Activated naive CD4-positive, alpha-beta T cell (primary cell): ENCODE measurements at regions not wholly inside any gene's neighbourhood (a gene's known extent, or its start where the extent isn't known, plus 50 kb on each side); places are given as distances from the start of the nearest gene placed in this dataset.
"Not testable (repeated sequence)": the region's sequence is repeated elsewhere in the genome, so short reads cannot be mapped to it uniquely, and the experiment has no call there.

ENCODE experiments used
- DNase-seq, 4 experiments: peaks; one replicate each; lab custom pipeline; 2025; lab: John Stamatoyannopoulos, UW

DNA sequence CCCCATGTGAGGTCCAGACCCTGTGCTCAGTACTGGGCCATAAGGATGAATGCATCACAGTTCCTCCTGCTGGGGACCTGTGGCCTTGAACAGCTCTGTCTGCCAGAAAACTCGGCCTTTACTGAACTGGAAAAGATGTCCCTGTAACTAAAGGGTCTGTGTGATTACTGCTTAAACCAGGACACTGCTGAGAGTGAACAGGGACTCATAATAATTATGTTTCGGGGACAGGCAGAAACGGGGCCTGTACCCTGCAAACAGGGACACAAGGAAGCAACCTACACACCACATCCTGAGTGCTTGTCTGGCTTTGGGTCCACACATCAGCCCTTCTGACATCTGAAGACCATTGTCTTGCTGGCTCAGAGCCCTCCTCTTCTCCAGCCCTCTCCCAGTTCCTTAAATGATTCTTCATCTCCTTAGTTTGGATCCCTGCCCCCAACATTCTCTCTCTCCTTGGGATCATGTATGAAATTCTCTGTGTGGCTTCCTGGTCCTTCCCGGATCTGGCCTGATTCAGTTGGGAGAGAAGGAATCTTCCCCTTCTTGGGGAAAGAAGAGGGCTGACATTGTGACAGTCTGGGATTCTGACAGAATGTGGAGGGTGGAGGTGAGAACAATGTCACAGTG, 248.0 kb downstream of the MYCN start:
- no peak for DNase-seq

- DNase-seq: no peak
These were observed 247.1 kb downstream of the MYCN start for GRCh38 chr2:16187482-16187817.

- DNase-seq: no peak
These were observed 246.5 kb downstream of the MYCN start for GRCh38 chr2:16186661-16187481.

- no peak for DNase-seq
These were observed 245.5 kb downstream of the MYCN start for GRCh38 chr2:16185801-16186272.

GRCh38 chr2:16184945-16185660, 244.8 kb downstream of the MYCN start:
- DNase-seq: no peak

DNA sequence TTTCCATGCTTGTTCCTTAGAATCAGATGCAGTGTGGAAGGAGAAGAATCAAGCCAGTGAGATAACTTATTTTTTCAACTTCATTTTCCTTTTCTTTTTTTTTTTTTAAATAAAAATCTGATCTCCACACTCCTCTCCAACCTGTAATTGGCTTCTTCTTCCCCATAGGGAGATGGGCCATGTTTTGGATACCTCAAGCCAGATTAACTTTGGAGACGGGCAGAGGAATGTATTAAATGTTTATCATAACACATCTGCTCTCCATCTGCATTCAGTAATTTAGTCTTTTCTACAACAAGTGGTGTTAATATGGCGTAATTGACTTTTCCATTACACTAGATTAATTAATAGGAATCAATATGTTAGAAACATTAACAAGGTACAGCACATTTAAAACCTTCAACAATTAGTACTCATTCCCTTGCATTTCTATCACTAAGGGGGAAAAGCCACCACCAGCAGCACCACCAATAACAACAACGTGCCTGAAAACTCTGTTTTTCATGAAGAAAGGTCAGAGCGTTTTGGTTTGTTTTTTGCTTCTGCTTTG, 244.1 kb downstream of the MYCN start:
- no peak for DNase-seq

- no peak for DNase-seq
These were observed 243.0 kb downstream of the MYCN start for GRCh38 chr2:16183345-16183744.

DNA sequence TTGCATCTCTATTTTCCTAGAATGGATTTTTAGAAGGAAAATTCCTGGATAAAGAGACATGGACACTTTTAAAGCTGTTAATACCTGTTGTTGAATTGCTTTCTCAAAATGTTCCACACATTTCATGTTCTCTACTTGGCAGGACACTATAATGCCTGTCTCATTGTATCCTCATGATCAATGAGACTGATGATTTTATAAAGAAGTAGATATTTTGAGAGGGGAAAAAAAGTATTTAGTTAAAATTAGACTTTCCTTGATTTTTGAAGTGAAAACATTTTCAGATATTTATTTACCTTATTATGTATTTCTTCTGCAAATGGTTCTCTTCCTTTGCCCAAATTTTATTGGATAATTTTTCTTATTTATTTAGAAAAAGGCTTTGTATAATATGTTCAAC, 242.5 kb downstream of the MYCN start:
- DNase-seq: no peak

- not testable (repeated sequence) for DNase-seq
These were observed 242.0 kb downstream of the MYCN start for GRCh38 chr2:16182311-16182815.

GRCh38 chr2:16181741-16182090, 241.4 kb downstream of the MYCN start:
- DNase-seq: no peak

DNA sequence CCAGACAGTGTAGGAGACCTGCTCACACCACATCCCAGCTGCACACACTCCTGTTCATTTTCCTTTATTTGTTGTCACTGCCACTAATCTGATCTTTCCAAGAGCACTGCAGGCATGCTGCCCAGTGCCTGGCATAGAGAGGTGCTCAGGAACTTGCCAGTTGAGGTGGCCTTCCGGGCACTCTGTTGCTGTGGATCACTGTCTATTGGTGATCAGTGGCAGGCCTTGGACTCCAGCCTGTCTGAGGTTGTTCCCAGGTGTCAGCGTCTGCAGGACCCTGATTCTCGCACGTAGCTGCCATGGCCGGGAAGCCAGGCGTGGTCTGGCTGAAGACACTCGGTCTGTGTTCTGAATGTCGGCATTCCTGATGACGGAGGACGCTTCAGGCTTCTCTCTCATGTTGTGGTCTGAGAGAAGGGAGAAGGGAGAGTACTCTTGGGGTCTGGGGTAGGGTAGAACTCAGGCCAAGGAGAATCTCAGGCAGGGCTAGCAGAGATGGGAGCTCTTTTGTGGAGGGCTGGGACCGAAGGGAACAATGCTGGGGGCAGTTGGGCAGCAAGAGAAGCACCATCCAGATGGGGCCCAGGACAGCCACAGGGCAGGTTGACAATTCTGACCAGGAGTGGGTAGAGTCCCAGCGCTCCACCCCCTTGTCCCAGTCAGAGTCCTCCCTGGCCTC, 240.9 kb downstream of the MYCN start:
- DNase-seq: no peak

DNA sequence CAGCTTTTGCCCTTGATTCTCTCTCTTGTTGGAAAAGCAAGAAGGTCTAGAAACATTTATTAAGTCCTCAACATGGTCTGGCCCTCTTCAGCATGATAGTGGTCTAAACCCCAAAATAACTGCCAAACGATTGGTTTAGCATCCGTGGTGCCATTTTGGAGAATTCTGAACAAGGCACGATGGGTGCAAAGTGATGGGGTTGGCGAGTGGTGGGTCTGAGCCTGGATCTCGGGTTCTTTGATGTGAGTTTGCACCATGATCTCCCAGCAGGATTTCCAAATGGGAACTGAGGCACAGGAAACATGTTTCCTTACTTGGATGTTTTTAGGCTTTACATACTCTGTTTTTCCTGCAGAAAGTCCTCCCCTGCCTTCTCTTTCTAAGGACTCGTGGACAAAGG, 240.3 kb downstream of the MYCN start:
- DNase-seq: no peak

DNA sequence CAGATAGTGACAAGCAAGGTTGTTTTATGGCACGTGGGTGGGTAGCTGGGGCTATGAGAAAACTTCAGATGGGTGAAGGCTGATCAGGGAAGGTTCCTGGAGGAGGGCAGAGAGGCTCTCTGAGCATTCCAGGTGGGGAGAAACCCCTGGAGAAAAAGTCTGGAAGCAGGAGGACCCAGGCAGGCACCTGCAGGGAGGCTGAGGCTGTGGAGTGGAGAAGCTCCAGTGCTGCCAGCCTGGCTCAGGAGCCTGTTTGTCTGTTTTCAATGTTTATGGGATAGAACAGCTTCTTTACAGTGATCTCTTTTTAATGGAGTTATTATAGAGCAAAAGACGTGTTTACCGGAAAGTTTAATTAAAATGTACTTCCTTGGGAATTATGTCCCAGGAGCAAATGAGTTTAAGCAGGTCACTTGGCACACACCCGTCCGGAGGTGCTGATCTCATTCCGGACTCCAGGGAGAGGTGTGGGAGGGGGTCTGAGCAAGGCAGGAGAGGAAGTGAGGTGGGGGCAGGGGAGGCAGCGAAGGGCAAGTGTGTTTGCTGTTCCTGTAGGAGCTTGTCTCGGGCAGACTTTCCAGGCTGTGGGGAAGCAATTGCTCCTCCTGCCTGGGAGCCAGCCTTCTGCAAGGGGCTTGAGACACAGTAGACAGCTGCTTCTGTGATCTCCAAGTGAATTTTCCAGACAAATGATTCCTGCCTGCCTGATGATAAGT, 239.5 kb downstream of the MYCN start:
- DNase-seq: no peak

GRCh38 chr2:16178551-16179130, 238.3 kb downstream of the MYCN start:
- DNase-seq: no peak

DNA sequence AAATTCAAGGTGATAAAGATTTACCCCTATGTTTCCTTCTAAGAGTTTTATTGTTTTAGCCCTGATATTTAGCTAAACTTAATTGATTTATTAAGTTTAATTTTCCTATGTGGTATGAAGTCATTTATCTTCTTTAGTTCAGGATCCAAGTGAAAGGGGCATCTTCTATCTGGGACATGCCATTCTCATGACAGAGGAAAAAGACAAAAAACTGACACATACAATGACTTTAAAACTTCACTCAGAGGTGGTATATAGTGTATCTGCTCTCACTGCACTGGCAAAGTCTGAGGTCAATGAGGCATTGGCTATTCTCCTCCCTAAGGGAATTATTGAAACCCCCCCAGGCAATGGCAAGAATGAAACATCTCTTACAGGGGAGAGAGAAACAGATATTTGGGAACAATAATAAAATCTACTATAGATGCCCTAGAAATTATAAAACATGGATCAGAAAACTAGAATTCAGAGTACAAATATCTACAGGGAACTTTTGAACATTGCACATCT, 237.4 kb downstream of the MYCN start:
- DNase-seq: no peak

DNA sequence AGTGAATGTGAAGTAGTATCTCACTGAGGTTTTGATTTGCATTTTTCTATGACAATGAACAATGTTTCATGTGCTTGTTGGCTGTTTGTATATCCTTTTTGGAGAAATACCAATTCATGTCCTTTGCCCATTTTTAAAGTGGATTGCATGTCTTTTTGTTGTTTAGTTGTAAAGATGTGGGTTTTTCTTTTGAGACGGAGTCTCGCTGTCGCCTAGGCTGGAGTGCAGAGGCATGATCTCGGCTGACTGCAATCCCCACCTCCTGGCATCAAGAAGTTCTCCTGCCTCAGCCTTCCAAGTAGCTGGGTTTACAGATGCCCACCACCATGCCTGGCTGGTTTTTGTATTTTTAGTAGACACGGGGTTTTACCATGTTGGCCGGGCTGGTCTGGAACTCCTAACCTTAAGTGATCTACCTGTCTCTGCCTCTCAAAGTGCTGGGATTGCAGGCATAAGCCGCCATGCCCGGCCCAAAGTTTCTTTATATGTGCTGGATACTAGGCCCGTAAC, 236.7 kb downstream of the MYCN start:
- DNase-seq: no peak

GRCh38 chr2:16175247-16175825, 235.0 kb downstream of the MYCN start:
- DNase-seq: no peak

GRCh38 chr2:16174693-16175045, 234.3 kb downstream of the MYCN start:
- no peak for DNase-seq

DNA sequence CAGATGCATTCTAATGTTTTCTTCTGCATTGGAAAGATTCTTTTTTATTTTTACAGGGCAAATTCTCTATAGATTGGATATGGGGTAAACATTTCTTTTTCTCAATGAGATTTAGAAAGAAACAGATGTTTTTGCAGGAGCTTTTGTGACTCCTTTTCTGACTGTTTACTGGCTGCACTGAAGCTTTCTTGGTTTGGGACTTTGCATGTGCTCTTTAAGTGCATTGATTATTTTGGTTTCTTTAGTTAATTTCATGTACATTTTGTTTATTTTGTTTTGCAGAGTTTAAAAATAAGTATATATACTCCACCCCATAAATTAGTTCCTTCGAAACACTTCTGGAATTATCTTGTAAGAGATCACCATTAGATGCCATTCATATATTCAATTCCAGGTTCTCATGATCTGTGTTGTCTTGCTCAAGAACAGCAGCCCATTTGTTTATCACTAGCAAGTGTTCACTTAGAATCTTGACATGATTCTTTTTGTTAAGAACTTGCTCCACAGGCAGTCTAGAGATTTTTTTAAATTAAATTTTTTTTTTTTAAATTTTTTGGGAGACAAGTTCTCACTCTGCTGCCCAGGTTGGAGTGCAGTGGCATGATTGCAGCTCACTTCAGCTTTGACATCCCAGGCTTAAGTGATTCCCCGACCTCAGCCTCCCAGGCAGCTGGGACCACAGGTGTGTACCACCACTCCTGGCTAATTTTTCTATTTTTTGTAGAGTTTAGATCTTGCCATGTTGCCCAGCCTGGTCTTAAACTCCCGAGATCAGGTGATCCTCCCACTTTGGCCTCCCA, 233.7 kb downstream of the MYCN start:
- no peak for DNase-seq
